ENCODE measurements at regions not wholly inside any gene's neighbourhood (a gene's known extent, or its start where the extent isn't known, plus 50 kb on each side); places are given as distances from the start of the nearest gene placed in this dataset.

DNA sequence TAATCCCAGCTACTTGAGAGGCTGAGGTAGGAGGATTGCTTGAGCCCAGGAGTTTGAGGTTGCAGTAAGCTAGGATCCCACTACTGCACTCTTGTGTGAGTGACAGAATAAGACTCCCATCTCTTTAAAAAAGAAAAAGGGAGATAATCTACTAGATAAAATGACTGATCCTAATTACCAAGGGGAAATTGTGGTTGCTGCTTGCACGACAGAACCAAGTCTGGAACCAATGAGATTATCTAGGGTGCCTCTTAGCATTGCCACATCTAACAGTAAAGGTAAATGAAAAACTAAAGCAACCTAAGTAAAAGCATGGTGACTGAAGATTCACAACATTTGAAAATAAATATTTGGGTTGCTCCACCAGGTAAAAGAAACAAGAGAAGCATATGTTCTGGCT, 185.1 kb downstream of the PDHA2 start:
- H3K36me3 ChIP-seq (ENCODE audit: control insufficient read depth, insufficient read depth, low read length): no peaks in the 10 kb centered on the region
- DNase-seq (ENCODE audit: extremely low read depth, insufficient read length): no peak
- no peak overlapping the region for H3K4me3 ChIP-seq (replicated peaks; ENCODE audit: low read depth, low read length)
- H3K27me3 ChIP-seq (replicated peaks; ENCODE audit: control insufficient read depth, insufficient read depth, low read length): no peaks in the 10 kb centered on the region
- TF ChIP-seq CTCF (IDR thresholded peaks at IDR 0.05; ENCODE audit: insufficient read depth, low read length, poor library complexity, severe bottlenecking): no peak

DNA sequence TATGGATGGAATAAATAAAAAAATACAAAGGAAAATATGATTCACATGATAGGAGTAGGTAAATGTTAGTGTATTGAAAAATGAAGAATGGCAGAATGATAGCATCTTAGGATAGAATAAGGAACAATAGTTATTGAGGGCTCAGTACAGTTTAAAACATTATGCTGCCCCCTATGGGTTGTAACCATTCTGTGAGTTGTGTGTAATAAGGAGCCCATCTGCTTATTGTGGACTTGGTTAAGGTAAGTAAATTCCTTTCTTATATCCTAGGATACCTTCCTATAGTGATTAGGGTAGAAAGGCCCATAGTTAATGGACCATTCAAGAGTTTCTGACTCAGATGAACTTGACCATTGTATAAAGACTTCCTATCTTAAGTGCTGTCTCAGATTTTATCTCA, 195.8 kb downstream of the PDHA2 start:
- Histone ChIP-seq H3K36me3 (ENCODE audit: control insufficient read depth, insufficient read depth, low read length) (no peaks in the 10 kb centered on the region), H3K4me3 (replicated peaks; ENCODE audit: low read depth, low read length) (no peak overlapping the region), H3K27me3 (replicated peaks; ENCODE audit: control insufficient read depth, insufficient read depth, low read length) (no peaks in the 10 kb centered on the region)
- DNase-seq (ENCODE audit: extremely low read depth, insufficient read length): no peak
- TF ChIP-seq CTCF (IDR thresholded peaks at IDR 0.05; ENCODE audit: insufficient read depth, low read length, poor library complexity, severe bottlenecking): peak; percentile 4

DNA sequence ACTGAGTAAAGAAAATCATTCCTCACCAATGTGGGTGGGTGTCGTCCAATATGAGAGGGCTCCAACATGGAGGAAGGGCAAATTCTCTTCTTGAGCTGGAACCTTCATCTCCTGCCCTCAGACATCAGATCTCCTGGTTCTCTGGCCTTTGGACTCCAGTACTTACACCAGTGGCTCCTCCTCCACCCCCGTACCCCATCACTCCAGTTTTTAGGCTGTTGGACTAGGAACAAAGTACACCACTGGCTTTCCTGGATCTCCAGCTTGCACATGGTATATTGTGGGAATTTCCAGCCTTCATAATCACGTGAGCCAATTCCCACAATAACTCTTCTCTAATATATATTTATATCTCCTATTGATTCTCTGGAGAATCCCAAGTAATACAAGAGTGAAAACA, 196.9 kb downstream of the PDHA2 start:
- no peak for TF ChIP-seq CTCF (IDR thresholded peaks at IDR 0.05; ENCODE audit: insufficient read depth, low read length, poor library complexity, severe bottlenecking)
- Histone ChIP-seq H3K27me3 (replicated peaks; ENCODE audit: control insufficient read depth, insufficient read depth, low read length) (no peaks in the 10 kb centered on the region), H3K36me3 (ENCODE audit: control insufficient read depth, insufficient read depth, low read length) (no peaks in the 10 kb centered on the region), H3K4me3 (replicated peaks; ENCODE audit: low read depth, low read length) (no peak overlapping the region)
- DNase-seq (ENCODE audit: extremely low read depth, insufficient read length): no peak

DNA sequence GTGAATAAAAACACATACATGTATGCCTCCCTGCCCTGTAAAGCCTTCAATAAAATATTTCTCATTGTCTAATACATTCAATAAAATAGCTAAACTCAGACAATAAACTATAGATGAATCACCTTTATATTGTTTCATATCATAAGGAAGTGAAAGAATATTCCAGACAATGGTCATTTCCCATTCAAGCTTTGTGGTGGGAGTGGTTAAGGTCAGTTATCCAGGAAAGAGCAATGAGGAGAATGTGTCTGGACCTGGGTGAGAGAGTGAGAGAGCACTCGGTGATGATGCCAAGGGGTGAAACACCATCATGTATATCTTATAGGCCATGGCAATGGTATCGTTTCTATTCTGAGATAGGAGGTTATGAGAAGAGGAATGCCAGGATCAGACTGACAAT, 197.8 kb downstream of the PDHA2 start:
- no peak overlapping the region for H3K4me3 ChIP-seq (replicated peaks; ENCODE audit: low read depth, low read length)
- no peak for TF ChIP-seq CTCF (IDR thresholded peaks at IDR 0.05; ENCODE audit: insufficient read depth, low read length, poor library complexity, severe bottlenecking)

DNA sequence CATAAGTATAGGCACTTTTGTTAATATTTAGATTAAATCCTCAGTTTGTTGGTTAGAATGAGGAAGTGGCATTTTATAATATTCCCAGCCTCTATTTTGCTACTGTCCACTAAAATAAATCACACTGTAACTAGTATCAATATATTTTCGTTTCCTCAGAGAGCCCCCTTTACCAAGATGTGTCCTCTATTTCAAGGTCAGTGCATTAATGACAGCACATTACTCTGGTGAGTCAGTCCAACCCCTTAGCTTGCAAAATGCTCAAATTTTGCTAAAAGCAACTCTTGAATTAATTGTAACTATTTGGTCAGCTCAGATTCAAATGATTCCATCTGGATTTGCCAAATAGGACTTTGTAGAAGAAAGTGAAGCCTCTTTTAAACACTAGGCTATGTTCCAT, 199.3 kb downstream of the PDHA2 start:
- TF ChIP-seq CTCF (IDR thresholded peaks at IDR 0.05; ENCODE audit: insufficient read depth, low read length, poor library complexity, severe bottlenecking): no peak
- Histone ChIP-seq H3K4me3 (replicated peaks; ENCODE audit: low read depth, low read length) (no peak overlapping the region), H3K36me3 (ENCODE audit: control insufficient read depth, insufficient read depth, low read length) (no peaks in the 10 kb centered on the region), H3K27me3 (replicated peaks; ENCODE audit: control insufficient read depth, insufficient read depth, low read length) (no peaks in the 10 kb centered on the region)
- DNase-seq (ENCODE audit: extremely low read depth, insufficient read length): no peak

More for the DNA sequence above, 197.8 kb downstream of the PDHA2 start:
- DNase-seq (ENCODE audit: extremely low read depth, insufficient read length): no peak
- Histone ChIP-seq H3K36me3 (ENCODE audit: control insufficient read depth, insufficient read depth, low read length) (no peaks in the 10 kb centered on the region), H3K27me3 (replicated peaks; ENCODE audit: control insufficient read depth, insufficient read depth, low read length) (no peaks in the 10 kb centered on the region)

- no peak for TF ChIP-seq CTCF (IDR thresholded peaks at IDR 0.05; ENCODE audit: insufficient read depth, low read length, poor library complexity, severe bottlenecking)
- H3K4me3 ChIP-seq (replicated peaks; ENCODE audit: low read depth, low read length): no peak overlapping the region
- no peak for DNase-seq (ENCODE audit: extremely low read depth, insufficient read length)
- H3K27me3 ChIP-seq (replicated peaks; ENCODE audit: control insufficient read depth, insufficient read depth, low read length): no peaks in the 10 kb centered on the region
- no peaks in the 10 kb centered on the region for H3K36me3 ChIP-seq (ENCODE audit: control insufficient read depth, insufficient read depth, low read length)
These were observed 200.0 kb downstream of the PDHA2 start for GRCh38 chr4:96039803-96040436.

All from GM06990 (cell line).